H1 (cell line): ENCODE measurements at regions not wholly inside any gene's neighbourhood (a gene's known extent, or its start where the extent isn't known, plus 50 kb on each side); places are given as distances from the start of the nearest gene placed in this dataset.

Source experiments
- CTCF ChIA-PET: fragments of 300-600 bp; sonication (Branson Sonifier 250); formaldehyde crosslinking; loops from one replicate; lab custom pipeline; 2021; ENCODE audit not compliant: partially characterized antibody; lab: Charles Lee
- POLR2A ChIA-PET: fragments of 300-600 bp; sonication (Branson Sonifier 250); formaldehyde crosslinking; loops from one replicate; lab custom pipeline; 2021; ENCODE audit warnings: inconsistent platforms; ENCODE audit not compliant: partially characterized antibody; lab: Charles Lee
- DNase-seq, 2 experiments: peaks; one replicate each; pipeline versions ENCODE4 v3.0.0 to v3.0.0-alpha.2; 2010 to 2022; ENCODE audit warnings: low spot score in 2 of 2, low read depth in 1 of 2, mixed read lengths in 1 of 2
- FAIRE-seq: peaks from 2 replicates; lab custom pipeline; 2011; peaks lifted over from hg19 to GRCh38; lab: Jason Lieb, UNC
- H2AFZ ChIP-seq: 2 replicates; pipeline ENCODE4 v1.8.1; 2012; ENCODE audit warnings: low read length, inconsistent platforms
- H2AK5ac ChIP-seq: 2 replicates; pipeline ENCODE4 v1.6.1; 2013; ENCODE audit warnings: low read depth, low read length
- H2BK120ac ChIP-seq: replicated peaks from 2 replicates; pipeline ENCODE3; 2013; ENCODE audit warnings: low read depth, low read length, inconsistent platforms
- H2BK12ac ChIP-seq: 2 replicates; pipeline ENCODE4 v1.6.1; 2013; ENCODE audit warnings: low read depth, low read length
- H2BK15ac ChIP-seq: 2 replicates; pipeline ENCODE4 v1.6.1; 2013; ENCODE audit warnings: low read length
- H2BK20ac ChIP-seq: 2 replicates; pipeline ENCODE4 v1.6.1; 2013; ENCODE audit warnings: low read length
- H2BK5ac ChIP-seq: 2 replicates; pipeline ENCODE4 v1.6.1; 2013; ENCODE audit warnings: low read depth, low read length
- H3K14ac ChIP-seq: 2 replicates; pipeline ENCODE4 v1.6.1; 2013; ENCODE audit warnings: inconsistent platforms; ENCODE audit not compliant: insufficient read length
- H3K18ac ChIP-seq: 2 replicates; pipeline ENCODE4 v1.6.1; 2013; ENCODE audit warnings: low read length; ENCODE audit errors: extremely low read depth
- H3K23ac ChIP-seq: 2 replicates; pipeline ENCODE4 v1.6.1; 2013; ENCODE audit warnings: inconsistent platforms; ENCODE audit not compliant: insufficient read length
- H3K23me2 ChIP-seq: 2 replicates; pipeline ENCODE4 v1.6.1; 2013; ENCODE audit warnings: low read depth, low read length
- H3K27ac ChIP-seq: 2 replicates; pipeline ENCODE4 v1.6.1; 2011; ENCODE audit warnings: low read depth, low read length, inconsistent platforms
- H3K27me3 ChIP-seq, 4 experiments: replicated peaks in 1 of 4; 1 replicate in 1 of 4; 2 replicates in 3 of 4; pipeline versions ENCODE4 v1.6.1 to v1.8.1; 2011 to 2013; ENCODE audit warnings: low read length in 3 of 4, mild to moderate bottlenecking in 3 of 4, inconsistent platforms in 2 of 4, mixed read lengths in 2 of 4, moderate library complexity in 1 of 4; ENCODE audit not compliant: control insufficient read depth in 3 of 4, insufficient read depth in 3 of 4; ENCODE audit errors: extremely low read depth in 1 of 4
- H3K36me3 ChIP-seq, 4 experiments: 2 replicates each; pipeline versions ENCODE4 v1.6.1 to v1.8.1; 2011 to 2013; ENCODE audit warnings: mild to moderate bottlenecking in 4 of 4, low read length in 3 of 4, moderate library complexity in 2 of 4, control low read depth in 1 of 4, inconsistent platforms in 1 of 4; ENCODE audit not compliant: insufficient read depth in 4 of 4, control insufficient read depth in 2 of 4
- H3K4ac ChIP-seq: replicated peaks from 2 replicates; pipeline ENCODE3; 2013; ENCODE audit warnings: low read length, low read depth, mixed read lengths, inconsistent platforms; ENCODE audit not compliant: insufficient read length
- H3K4me1 ChIP-seq, 4 experiments: replicated peaks in 1 of 4; 1 replicate in 1 of 4; 2 replicates in 3 of 4; pipeline versions ENCODE4 v1.6.1 to v1.8.1; 2011 to 2013; ENCODE audit warnings: low read length in 3 of 4, inconsistent platforms in 2 of 4, mixed read lengths in 1 of 4; ENCODE audit not compliant: insufficient read depth in 4 of 4, control insufficient read depth in 3 of 4
- H3K4me2 ChIP-seq, 2 experiments: 2 replicates each; pipeline versions ENCODE4 v1.6.1 to v1.8.1; 2011 to 2013; ENCODE audit warnings: low read depth in 2 of 2, low read length in 2 of 2, control low read depth in 1 of 2, inconsistent platforms in 1 of 2, mild to moderate bottlenecking in 1 of 2; ENCODE audit not compliant: insufficient read depth in 1 of 2
- H3K4me3 ChIP-seq, 4 experiments: fragments of 200-600, 300-600 bp in 1 of 4; sonication (generic), shearing (Covaris generic), sonication (Bioruptor Twin) in 1 of 4; 2 replicates each; pipeline versions ENCODE4 v1.5.1 to v1.8.1; 2011 to 2016; ENCODE audit warnings: low read length in 4 of 4, low read depth in 3 of 4, control low read depth in 2 of 4, inconsistent platforms in 2 of 4, mild to moderate bottlenecking in 2 of 4, mixed read lengths in 1 of 4, moderate library complexity in 1 of 4; ENCODE audit not compliant: insufficient read depth in 2 of 4; ENCODE audit errors: extremely low read depth in 1 of 4
- H3K56ac ChIP-seq: replicated peaks from 2 replicates; pipeline ENCODE3; 2013; ENCODE audit warnings: low read depth, mild to moderate bottlenecking, mixed read lengths, low read length, inconsistent platforms; ENCODE audit not compliant: insufficient read length
- H3K79me1 ChIP-seq: 2 replicates; pipeline ENCODE4 v1.6.1; 2013; ENCODE audit warnings: low read depth, low read length, control low read depth
- H3K79me2 ChIP-seq, 2 experiments: 2 replicates each; pipeline versions ENCODE4 v1.6.1 to v1.8.1; 2012 to 2013; ENCODE audit warnings: low read length in 2 of 2, mild to moderate bottlenecking in 2 of 2, inconsistent platforms in 1 of 2; ENCODE audit not compliant: insufficient read depth in 2 of 2, control insufficient read depth in 1 of 2
- H3K9ac ChIP-seq, 4 experiments: replicated peaks in 1 of 4; 1 replicate in 1 of 4; 2 replicates in 3 of 4; pipeline versions ENCODE4 v1.6.1 to v1.8.1; 2011 to 2013; ENCODE audit warnings: low read depth in 3 of 4, low read length in 3 of 4, control low read depth in 2 of 4, mild to moderate bottlenecking in 2 of 4, moderate library complexity in 2 of 4, inconsistent platforms in 1 of 4; ENCODE audit errors: extremely low read depth in 1 of 4
- H3K9me3 ChIP-seq, 2 experiments: 2 replicates each; pipeline versions ENCODE4 v1.6.1 to v1.8.1; 2012 to 2013; ENCODE audit warnings: mild to moderate bottlenecking in 2 of 2, moderate library complexity in 2 of 2, control low read depth in 1 of 2, inconsistent platforms in 1 of 2, low read depth in 1 of 2, low read length in 1 of 2, mixed read lengths in 1 of 2; ENCODE audit not compliant: insufficient read depth in 2 of 2
- H4K20me1 ChIP-seq, 2 experiments: replicated peaks in 1 of 2; 2 replicates each; pipeline versions ENCODE3 to v1.8.1; 2011 to 2013; ENCODE audit warnings: inconsistent platforms in 2 of 2, low read length in 2 of 2, mild to moderate bottlenecking in 1 of 2; ENCODE audit not compliant: insufficient read depth in 2 of 2, control insufficient read depth in 1 of 2
- H4K5ac ChIP-seq: 2 replicates; pipeline ENCODE4 v1.6.1; 2013; ENCODE audit warnings: low read length, low read depth, mixed read lengths, inconsistent platforms; ENCODE audit not compliant: insufficient read length
- H4K8ac ChIP-seq: 2 replicates; pipeline ENCODE4 v1.8.0; 2013; ENCODE audit warnings: mild to moderate bottlenecking, moderate library complexity, low read length, inconsistent platforms; ENCODE audit not compliant: insufficient read depth; ENCODE audit errors: extremely low read depth
- H4K91ac ChIP-seq: replicated peaks from 2 replicates; pipeline ENCODE3; 2013; ENCODE audit warnings: low read length, mixed read lengths, inconsistent platforms; ENCODE audit not compliant: insufficient read length
- CEBPB ChIP-seq: IDR thresholded peaks from 2 replicates; pipeline ENCODE4 v1.6.1; 2012; ENCODE audit warnings: low read depth, low read length
- CREB1 ChIP-seq: IDR thresholded peaks from 2 replicates; pipeline ENCODE4 v1.6.1; 2012; ENCODE audit warnings: inconsistent platforms
- NRF1 ChIP-seq: IDR thresholded peaks from 2 replicates; pipeline ENCODE4 v1.6.1; 2011; ENCODE audit warnings: mild to moderate bottlenecking, low read depth, low read length, improper control_type of control experiment
- RAD21 ChIP-seq, 2 experiments: IDR thresholded peaks in 1 of 2; conservative IDR thresholded peaks in 1 of 2; 2 replicates each; pipeline ENCODE4 v1.6.1; 2011; ENCODE audit warnings: low read depth in 2 of 2, low read length in 2 of 2, improper control_type of control experiment in 1 of 2, inconsistent platforms in 1 of 2, mild to moderate bottlenecking in 1 of 2, moderate library complexity in 1 of 2
- RNF2 ChIP-seq: fragments of 200-900, 300-1000 bp; sonication (generic); IDR thresholded peaks from 2 replicates; pipeline ENCODE4 v1.7.1; 2016; ENCODE audit warnings: borderline replicate concordance, low read depth, mild to moderate bottlenecking, antibody characterized with exemption, low read length; ENCODE audit not compliant: poor library complexity, severe bottlenecking; ENCODE audit errors: missing control alignments
- SAP30 ChIP-seq: fragments of 300-600 bp; sonication (generic); IDR thresholded peaks from 2 replicates; pipeline ENCODE4 v1.7.1; 2012; ENCODE audit warnings: low read length, moderate library complexity, mild to moderate bottlenecking, inconsistent platforms; ENCODE audit not compliant: insufficient read depth, insufficient replicate concordance
- SIN3A ChIP-seq, 2 experiments: IDR thresholded peaks in 1 of 2; conservative IDR thresholded peaks in 1 of 2; 2 replicates each; pipeline ENCODE4 v1.6.1; 2011 to 2012; ENCODE audit warnings: low read length in 2 of 2, improper control_type of control experiment in 1 of 2, low read depth in 1 of 2, mild to moderate bottlenecking in 1 of 2
- SRF ChIP-seq: IDR thresholded peaks from 2 replicates; pipeline ENCODE4 v1.6.1; 2011; ENCODE audit warnings: mild to moderate bottlenecking, low read depth, low read length, moderate library complexity
- TBP ChIP-seq: IDR thresholded peaks from 2 replicates; pipeline ENCODE4 v1.6.1; 2011; ENCODE audit warnings: low read depth, low read length, improper control_type of control experiment
- TCF12 ChIP-seq: IDR thresholded peaks from 2 replicates; pipeline ENCODE4 v1.6.1; 2011; ENCODE audit warnings: low read depth, mild to moderate bottlenecking, low read length
- TF ChIP-seq, protein P1 (sequence below), 3 experiments: IDR thresholded peaks; 1 replicate in 2 of 3; 2 replicates in 1 of 3; pipeline versions ENCODE4 v1.5.1 to v1.6.1; 2011; ENCODE audit warnings: low read length in 3 of 3, mild to moderate bottlenecking in 3 of 3, inconsistent platforms in 2 of 3, low read depth in 1 of 3, moderate library complexity in 1 of 3; ENCODE audit not compliant: insufficient read depth in 1 of 3; ENCODE audit errors: control extremely low read depth in 1 of 3

DNA sequence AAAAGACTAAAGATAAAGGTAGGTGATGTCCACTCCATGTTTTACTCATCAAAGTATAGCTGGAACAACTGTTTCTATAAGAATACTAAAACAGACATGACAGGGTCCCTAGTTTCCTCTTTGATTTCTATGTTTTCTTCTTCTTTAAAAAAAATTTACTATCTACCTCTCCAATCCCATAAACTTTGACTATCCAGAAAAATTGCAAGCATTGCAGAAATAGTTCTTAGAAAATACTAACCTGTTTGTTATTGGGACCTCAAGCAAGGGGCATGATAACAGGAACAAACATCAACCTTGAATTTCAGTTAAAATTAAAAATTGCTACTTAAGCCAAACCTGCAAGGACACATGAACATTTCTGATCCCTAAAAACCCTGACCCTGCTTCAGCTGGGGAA, 1226.5 kb downstream of the C4orf33 start (continued):
- no peak for TF ChIP-seq RAD21 (IDR thresholded peaks at IDR 0.05 in 1 of 2, conservative IDR thresholded peaks at IDR 0.05 in 1 of 2; ENCODE audit: low read depth in 2 of 2, low read length in 2 of 2)

DNA sequence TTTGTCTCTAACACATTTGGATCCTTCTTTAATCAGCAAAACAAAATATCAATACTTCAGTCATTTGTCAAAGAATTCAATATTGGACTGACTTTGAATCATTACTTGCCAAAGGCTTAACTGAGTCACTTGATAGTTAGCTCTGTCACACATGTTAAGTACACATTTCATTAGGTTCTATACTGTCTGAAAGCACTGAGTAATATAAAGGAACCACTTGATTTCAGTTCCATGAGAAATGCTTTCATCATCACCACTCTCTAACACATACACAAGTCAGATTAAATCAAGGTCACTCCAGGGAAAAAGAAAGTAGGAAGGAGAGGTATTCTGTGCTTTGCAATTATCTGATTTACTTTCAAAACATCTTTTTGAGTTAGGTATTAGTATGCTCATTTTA, 1233.1 kb downstream of the C4orf33 start:
- Histone ChIP-seq H4K8ac (no peak overlapping the region), H4K91ac (no peak overlapping the region), H3K4me2 (no peak overlapping the region), H2AK5ac (no peak overlapping the region), H3K9ac (no peak overlapping the region), H2BK20ac (no peak overlapping the region), H3K27ac (no peak overlapping the region), H2BK15ac (no peak overlapping the region), H2BK5ac (no peak overlapping the region), H3K23ac (no peak overlapping the region), H3K4me1 (no peaks in the 10 kb centered on the region; a peak in 2 of 7 replicates), H3K79me1 (no peaks in the 10 kb centered on the region), H3K14ac (no peak overlapping the region), H3K23me2 (no peaks in the 10 kb centered on the region), H3K4me3 (no peak overlapping the region), H3K4ac (no peak overlapping the region), H2BK12ac (no peak overlapping the region), H3K18ac (no peak overlapping the region), H3K36me3 (no peaks in the 10 kb centered on the region), H3K79me2 (no peaks in the 10 kb centered on the region), H4K5ac (no peak overlapping the region), H3K56ac (no peak overlapping the region), H4K20me1 (no peaks in the 10 kb centered on the region), H3K27me3 (no peaks in the 10 kb centered on the region), H2AFZ (no peak overlapping the region), H2BK120ac (no peak overlapping the region), H3K9me3 (no peaks in the 10 kb centered on the region)
- TF ChIP-seq CREB1 (no peak), NRF1 (no peak), SRF (no peak), SAP30 (no peak), TBP (no peak), TCF12 (no peak), CEBPB (no peak), RNF2 (no peak), SIN3A (conservative IDR thresholded peaks at IDR 0.05 in 1 of 2, IDR thresholded peaks at IDR 0.05 in 1 of 2; ENCODE audit: low read depth in 1 of 2, low read length in 2 of 2) (no peak)
- TF ChIP-seq, protein P1, sequence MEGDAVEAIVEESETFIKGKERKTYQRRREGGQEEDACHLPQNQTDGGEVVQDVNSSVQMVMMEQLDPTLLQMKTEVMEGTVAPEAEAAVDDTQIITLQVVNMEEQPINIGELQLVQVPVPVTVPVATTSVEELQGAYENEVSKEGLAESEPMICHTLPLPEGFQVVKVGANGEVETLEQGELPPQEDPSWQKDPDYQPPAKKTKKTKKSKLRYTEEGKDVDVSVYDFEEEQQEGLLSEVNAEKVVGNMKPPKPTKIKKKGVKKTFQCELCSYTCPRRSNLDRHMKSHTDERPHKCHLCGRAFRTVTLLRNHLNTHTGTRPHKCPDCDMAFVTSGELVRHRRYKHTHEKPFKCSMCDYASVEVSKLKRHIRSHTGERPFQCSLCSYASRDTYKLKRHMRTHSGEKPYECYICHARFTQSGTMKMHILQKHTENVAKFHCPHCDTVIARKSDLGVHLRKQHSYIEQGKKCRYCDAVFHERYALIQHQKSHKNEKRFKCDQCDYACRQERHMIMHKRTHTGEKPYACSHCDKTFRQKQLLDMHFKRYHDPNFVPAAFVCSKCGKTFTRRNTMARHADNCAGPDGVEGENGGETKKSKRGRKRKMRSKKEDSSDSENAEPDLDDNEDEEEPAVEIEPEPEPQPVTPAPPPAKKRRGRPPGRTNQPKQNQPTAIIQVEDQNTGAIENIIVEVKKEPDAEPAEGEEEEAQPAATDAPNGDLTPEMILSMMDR (IDR thresholded peaks at IDR 0.05; ENCODE audit: control extremely low read depth in 1 of 3, insufficient read depth in 1 of 3, low read depth in 1 of 3, low read length in 3 of 3): no peak
- ChIA-PET POLR2A (no interaction called here), CTCF (interaction anchor here (0.7 kb wide), 1 partner anchor 53 kb away, joined by 3 read pairs; no protein-coding TSS in a partner anchor)
- FAIRE-seq: no peak
- DNase-seq: no peak
